ENCODE measurements at regions not wholly inside any gene's neighbourhood (a gene's known extent, or its start where the extent isn't known, plus 50 kb on each side); places are given as distances from the start of the nearest gene placed in this dataset.

GRCh38 chr11:131297441-131297840, 73.0 kb upstream of the NTM start:
- TF ChIP-seq CTCF (IDR thresholded peaks at IDR 0.05) (no peak), POLR2A (IDR thresholded peaks at IDR 0.05) (no peak)
- no peaks in the 10 kb centered on the region for H3K9me3 ChIP-seq
- H3K4me3 ChIP-seq: no peak overlapping the region
- no peak for DNase-seq
- intact Hi-C loops (cut with DNase I; ENCODE audit: low total_unique reads): no loop called here
- no peaks in the 10 kb centered on the region for H3K4me1 ChIP-seq
- H3K36me3 ChIP-seq: no peaks in the 10 kb centered on the region
- H3K27me3 ChIP-seq: no peaks in the 10 kb centered on the region
- H3K27ac ChIP-seq: no peak overlapping the region

- no peak for DNase-seq
- Histone ChIP-seq H3K4me3 (no peak overlapping the region), H3K36me3 (no peaks in the 10 kb centered on the region), H3K9me3 (no peaks in the 10 kb centered on the region), H3K27me3 (no peaks in the 10 kb centered on the region), H3K27ac (no peak overlapping the region), H3K4me1 (no peaks in the 10 kb centered on the region)
- TF ChIP-seq POLR2A (IDR thresholded peaks at IDR 0.05) (no peak), CTCF (IDR thresholded peaks at IDR 0.05) (no peak)
- intact Hi-C loops (cut with DNase I; ENCODE audit: low total_unique reads): no loop called here
Measured at GRCh38 chr11:131299598-131300438, 70.6 kb upstream of the NTM start.

- Histone ChIP-seq H3K27ac (no peak overlapping the region), H3K9me3 (no peaks in the 10 kb centered on the region), H3K27me3 (no peaks in the 10 kb centered on the region), H3K36me3 (no peaks in the 10 kb centered on the region), H3K4me1 (no peaks in the 10 kb centered on the region), H3K4me3 (no peak overlapping the region)
- DNase-seq: no peak
- intact Hi-C loops (cut with DNase I; ENCODE audit: low total_unique reads): no loop called here
- TF ChIP-seq POLR2A (IDR thresholded peaks at IDR 0.05) (no peak), CTCF (IDR thresholded peaks at IDR 0.05) (no peak)
Measured at GRCh38 chr11:131300439-131300717, 70.0 kb upstream of the NTM start.

GRCh38 chr11:131301306-131301705, 69.1 kb upstream of the NTM start:
- Histone ChIP-seq H3K27ac (no peak overlapping the region), H3K9me3 (no peaks in the 10 kb centered on the region), H3K27me3 (no peaks in the 10 kb centered on the region), H3K36me3 (no peaks in the 10 kb centered on the region), H3K4me1 (no peaks in the 10 kb centered on the region), H3K4me3 (no peak overlapping the region)
- DNase-seq: no peak
- intact Hi-C loops (cut with DNase I; ENCODE audit: low total_unique reads): no loop called here
- TF ChIP-seq POLR2A (IDR thresholded peaks at IDR 0.05) (no peak), CTCF (IDR thresholded peaks at IDR 0.05) (no peak)

GRCh38 chr11:131302836-131303235, 67.6 kb upstream of the NTM start:
- intact Hi-C loops (cut with DNase I; ENCODE audit: low total_unique reads): no loop called here
- Histone ChIP-seq H3K4me1 (no peaks in the 10 kb centered on the region), H3K27ac (no peak overlapping the region), H3K4me3 (no peak overlapping the region), H3K27me3 (no peaks in the 10 kb centered on the region), H3K36me3 (no peaks in the 10 kb centered on the region), H3K9me3 (no peaks in the 10 kb centered on the region)
- TF ChIP-seq POLR2A (IDR thresholded peaks at IDR 0.05) (no peak), CTCF (IDR thresholded peaks at IDR 0.05) (no peak)
- DNase-seq: no peak
